ENCODE measurements at regions not wholly inside any gene's neighbourhood (a gene's known extent, or its start where the extent isn't known, plus 50 kb on each side); places are given as distances from the start of the nearest gene placed in this dataset.

DNA sequence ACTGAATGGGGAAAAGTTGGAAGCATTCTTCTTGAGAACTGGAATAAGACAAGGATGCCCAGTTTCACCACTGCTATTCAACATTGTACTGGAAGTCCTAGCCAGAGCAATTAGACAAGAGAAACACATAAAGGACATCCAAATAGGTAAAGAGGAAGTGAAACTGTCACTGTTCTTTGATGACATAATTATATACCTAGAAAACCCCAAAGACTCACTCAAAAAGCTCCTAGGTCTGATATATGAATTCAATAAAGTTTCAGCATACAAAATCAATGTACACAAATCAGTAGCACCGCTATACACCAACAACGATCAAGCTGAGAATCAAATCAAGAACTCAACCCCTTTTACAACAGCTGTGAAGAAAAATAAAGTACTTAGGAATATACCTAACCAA is 157.3 kb upstream of the DDHD1 start:
- Histone ChIP-seq H3K9me3 (replicated peaks; ENCODE audit: control insufficient read depth, low read depth, low read length) (peaks cover 2% of the 10 kb centered on the region), H3K4me3 (ENCODE audit: low read length) (no peak overlapping the region), H3K4me1 (ENCODE audit: control insufficient read depth, insufficient read depth, low read length) (peaks cover 11% of the 10 kb centered on the region), H3K36me3 (ENCODE audit: control insufficient read depth, insufficient read depth, low read length) (no peaks in the 10 kb centered on the region), H3K27me3 (ENCODE audit: control insufficient read depth, insufficient read depth, low read length) (no peaks in the 10 kb centered on the region), H3K27ac (ENCODE audit: low read length) (no peak overlapping the region)
- DNase-seq, result no peak
- WGBS (ENCODE audit: insufficient coverage), result no CpG with 5 or more reads among the region's 2 CpGs

DNA sequence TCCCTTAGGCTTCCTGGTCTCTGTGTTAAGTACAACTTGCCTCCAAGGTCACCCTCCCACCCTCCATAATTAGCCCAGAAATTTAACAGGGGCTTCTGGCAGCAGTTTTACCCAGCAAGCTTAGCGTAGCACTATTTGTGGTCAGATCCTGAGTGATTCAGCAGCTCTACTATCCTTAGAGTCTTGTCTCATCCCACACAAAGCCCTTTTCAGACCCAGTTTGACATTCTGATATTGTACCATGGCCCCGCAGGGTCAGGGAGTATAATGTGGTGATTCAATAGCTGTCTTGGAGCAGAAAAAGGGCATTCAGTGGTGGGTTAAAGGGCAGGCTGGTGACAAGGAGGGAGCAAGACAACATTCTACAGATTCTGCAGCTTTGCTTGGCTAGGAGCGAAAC is 153.8 kb upstream of the DDHD1 start:
- H3K27me3 ChIP-seq (ENCODE audit: control insufficient read depth, insufficient read depth, low read length), result no peaks in the 10 kb centered on the region
- peak; percentile 48 for DNase-seq
- H3K4me3 ChIP-seq (ENCODE audit: low read length), result no peak overlapping the region
- no peaks in the 10 kb centered on the region for H3K36me3 ChIP-seq (ENCODE audit: control insufficient read depth, insufficient read depth, low read length)
- H3K9me3 ChIP-seq (replicated peaks; ENCODE audit: control insufficient read depth, low read depth, low read length), result peaks cover 2% of the 10 kb centered on the region
- H3K27ac ChIP-seq (ENCODE audit: low read length), result peak overlapping the region; percentile 6
- H3K4me1 ChIP-seq (ENCODE audit: control insufficient read depth, insufficient read depth, low read length), result peaks cover 17% of the 10 kb centered on the region
- WGBS (ENCODE audit: insufficient coverage), result 0% methylated on average over 1 of the region's 3 CpGs

DNA sequence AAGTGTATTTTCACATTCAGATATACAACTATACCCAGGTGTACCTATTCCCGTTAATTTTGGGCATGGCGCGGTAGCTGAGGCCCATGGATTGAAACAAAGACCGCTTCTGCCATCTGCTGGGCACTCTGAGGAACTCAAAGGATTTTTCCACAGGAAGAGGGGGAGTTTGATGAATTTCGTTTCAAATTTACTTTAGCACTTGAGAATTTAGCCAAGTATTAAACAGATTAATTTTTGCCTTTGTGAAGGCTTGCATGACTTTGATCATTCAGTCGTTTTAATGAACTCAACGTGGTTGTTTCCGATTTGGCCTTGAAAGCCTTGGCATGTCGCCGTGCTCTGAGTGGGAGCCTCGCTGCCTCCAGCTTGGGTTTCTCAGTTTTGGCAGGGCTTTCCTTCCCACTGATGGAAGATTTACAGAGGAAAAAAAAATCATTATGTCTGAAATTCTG is 153.2 kb upstream of the DDHD1 start:
- Histone ChIP-seq H3K4me3 (ENCODE audit: low read length) (peak overlapping the region; percentile 45), H3K27me3 (ENCODE audit: control insufficient read depth, insufficient read depth, low read length) (no peaks in the 10 kb centered on the region), H3K27ac (ENCODE audit: low read length) (peak overlapping the region; percentile 21), H3K9me3 (replicated peaks; ENCODE audit: control insufficient read depth, low read depth, low read length) (peaks cover 2% of the 10 kb centered on the region), H3K4me1 (ENCODE audit: control insufficient read depth, insufficient read depth, low read length) (peaks cover 17% of the 10 kb centered on the region), H3K36me3 (ENCODE audit: control insufficient read depth, insufficient read depth, low read length) (no peaks in the 10 kb centered on the region)
- WGBS (ENCODE audit: insufficient coverage), result 8% methylated on average over 5 of the region's 11 CpGs
- peak; percentile 84 for DNase-seq

DNA sequence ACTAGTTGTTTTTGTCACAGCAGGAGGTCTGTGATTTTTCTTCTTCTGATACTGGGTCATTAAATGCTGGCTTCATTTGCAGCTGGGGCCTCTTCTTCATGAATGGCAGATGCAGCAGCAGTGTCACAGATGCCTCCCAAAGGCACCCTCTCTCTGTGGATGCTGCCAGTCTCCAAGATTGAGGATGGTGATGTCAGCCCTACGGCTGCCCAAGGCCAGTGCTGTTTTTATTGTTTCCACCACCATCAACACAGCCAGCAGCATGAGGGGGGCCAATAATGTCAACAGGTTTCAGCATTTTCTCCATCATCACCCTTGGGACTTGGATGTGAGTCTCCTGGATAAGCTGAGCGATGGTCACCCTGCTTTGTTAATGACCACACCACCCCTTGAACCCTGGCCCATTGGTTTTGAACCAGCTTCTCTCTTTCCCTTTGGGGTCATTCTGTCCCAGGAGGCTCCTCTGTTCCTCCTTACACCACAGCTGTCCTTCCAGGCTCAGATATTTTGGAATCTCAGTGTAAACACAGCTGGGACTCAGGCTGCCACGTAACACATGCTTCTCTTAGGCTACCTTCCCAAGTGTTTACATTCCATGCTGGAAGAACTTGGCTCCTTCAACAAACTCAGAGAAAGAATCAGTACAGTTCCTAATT is 151.7 kb upstream of the DDHD1 start:
- Histone ChIP-seq H3K36me3 (ENCODE audit: control insufficient read depth, insufficient read depth, low read length) (no peaks in the 10 kb centered on the region), H3K4me3 (ENCODE audit: low read length) (no peak overlapping the region), H3K27ac (ENCODE audit: low read length) (peak overlapping the region; percentile 58), H3K4me1 (ENCODE audit: control insufficient read depth, insufficient read depth, low read length) (peaks cover 17% of the 10 kb centered on the region), H3K27me3 (ENCODE audit: control insufficient read depth, insufficient read depth, low read length) (no peaks in the 10 kb centered on the region), H3K9me3 (replicated peaks; ENCODE audit: control insufficient read depth, low read depth, low read length) (no peaks in the 10 kb centered on the region)
- 40% methylated on average over 2 of the region's 3 CpGs for WGBS (ENCODE audit: insufficient coverage)
- peak; percentile 87 for DNase-seq

DNA sequence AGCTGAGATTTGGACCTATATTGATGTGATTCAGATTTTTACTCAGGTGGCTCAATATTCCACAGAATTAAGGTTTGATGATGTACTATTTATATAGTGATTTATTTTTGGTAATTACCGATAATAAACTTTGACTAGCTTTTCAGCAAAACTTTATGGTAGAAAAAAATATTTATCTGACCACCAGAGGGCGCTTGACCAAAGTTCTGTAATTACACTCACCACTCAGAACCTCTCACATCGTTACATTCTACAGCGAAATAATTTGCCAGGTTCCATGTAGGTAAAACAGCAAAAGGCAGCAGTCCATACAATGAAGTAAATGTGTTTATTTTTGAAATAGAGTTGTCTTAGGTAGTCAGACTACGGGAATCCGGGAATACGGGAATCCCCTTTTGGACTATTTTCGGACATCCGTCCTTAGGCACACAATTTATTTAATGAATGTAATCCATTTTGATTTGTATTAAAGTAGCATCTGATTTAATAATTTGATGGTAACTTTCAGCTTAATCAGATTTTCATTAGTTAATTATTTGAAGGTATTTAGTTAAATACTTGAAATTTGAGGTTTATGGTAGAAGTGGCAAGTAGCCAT is 143.0 kb upstream of the DDHD1 start:
- H3K9me3 ChIP-seq (replicated peaks; ENCODE audit: control insufficient read depth, low read depth, low read length), result no peaks in the 10 kb centered on the region
- no peaks in the 10 kb centered on the region for H3K36me3 ChIP-seq (ENCODE audit: control insufficient read depth, insufficient read depth, low read length)
- WGBS (ENCODE audit: insufficient coverage), result no CpG with 5 or more reads among the region's 9 CpGs
- no peak overlapping the region for H3K4me3 ChIP-seq (ENCODE audit: low read length)
- peak; percentile 50 for DNase-seq
- no peaks in the 10 kb centered on the region for H3K4me1 ChIP-seq (ENCODE audit: control insufficient read depth, insufficient read depth, low read length)
- no peak overlapping the region for H3K27ac ChIP-seq (ENCODE audit: low read length)
- no peaks in the 10 kb centered on the region for H3K27me3 ChIP-seq (ENCODE audit: control insufficient read depth, insufficient read depth, low read length)

DNA sequence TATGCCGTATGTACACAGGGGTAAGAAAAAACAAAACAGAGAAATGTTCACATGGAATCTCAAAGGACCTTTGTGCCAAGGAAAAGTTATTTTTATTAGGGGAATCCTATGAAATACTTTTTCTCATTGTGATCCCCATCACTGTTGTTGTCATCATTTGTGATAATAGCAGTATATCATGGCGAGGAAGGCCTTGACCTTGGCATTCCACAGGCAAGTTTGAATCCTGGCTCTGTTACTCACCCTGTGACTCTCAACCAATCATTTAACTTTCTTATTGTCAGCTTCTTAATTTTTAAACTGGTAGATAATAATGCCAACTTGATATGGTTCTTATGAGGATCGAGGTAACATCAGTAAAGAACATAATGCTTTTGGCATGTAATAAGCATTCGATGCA is 142.2 kb upstream of the DDHD1 start:
- Histone ChIP-seq H3K36me3 (ENCODE audit: control insufficient read depth, insufficient read depth, low read length) (no peaks in the 10 kb centered on the region), H3K4me3 (ENCODE audit: low read length) (no peak overlapping the region), H3K4me1 (ENCODE audit: control insufficient read depth, insufficient read depth, low read length) (no peaks in the 10 kb centered on the region), H3K9me3 (replicated peaks; ENCODE audit: control insufficient read depth, low read depth, low read length) (no peaks in the 10 kb centered on the region), H3K27ac (ENCODE audit: low read length) (no peak overlapping the region), H3K27me3 (ENCODE audit: control insufficient read depth, insufficient read depth, low read length) (no peaks in the 10 kb centered on the region)
- no peak for DNase-seq
- 100% methylated on average over 1 of the region's 4 CpGs for WGBS (ENCODE audit: insufficient coverage)

DNA sequence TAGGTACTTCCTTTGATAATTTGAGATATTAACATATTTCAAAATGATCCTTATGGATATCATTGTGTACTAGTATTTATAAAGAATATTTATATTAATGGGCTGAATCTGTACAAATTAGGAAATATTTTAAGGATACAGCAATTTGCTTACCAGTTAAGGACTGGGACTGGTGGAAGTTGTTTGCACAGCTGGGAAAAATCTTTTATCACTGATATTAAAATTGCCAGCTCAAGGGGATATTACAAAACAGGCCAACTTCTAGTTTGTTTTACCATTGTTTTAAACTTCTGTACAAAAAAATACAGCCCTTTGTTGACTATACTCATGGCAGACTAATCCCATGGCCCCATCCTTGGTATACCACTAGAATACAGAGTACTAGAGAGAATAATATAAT is 133.2 kb upstream of the DDHD1 start:
- DNase-seq, result no peak
- H3K27me3 ChIP-seq (ENCODE audit: control insufficient read depth, insufficient read depth, low read length), result no peaks in the 10 kb centered on the region
- no peak overlapping the region for H3K27ac ChIP-seq (ENCODE audit: low read length)
- H3K4me1 ChIP-seq (ENCODE audit: control insufficient read depth, insufficient read depth, low read length), result no peaks in the 10 kb centered on the region
- peaks cover 3% of the 10 kb centered on the region for H3K9me3 ChIP-seq (replicated peaks; ENCODE audit: control insufficient read depth, low read depth, low read length)
- H3K36me3 ChIP-seq (ENCODE audit: control insufficient read depth, insufficient read depth, low read length), result no peaks in the 10 kb centered on the region
- no peak overlapping the region for H3K4me3 ChIP-seq (ENCODE audit: low read length)

DNA sequence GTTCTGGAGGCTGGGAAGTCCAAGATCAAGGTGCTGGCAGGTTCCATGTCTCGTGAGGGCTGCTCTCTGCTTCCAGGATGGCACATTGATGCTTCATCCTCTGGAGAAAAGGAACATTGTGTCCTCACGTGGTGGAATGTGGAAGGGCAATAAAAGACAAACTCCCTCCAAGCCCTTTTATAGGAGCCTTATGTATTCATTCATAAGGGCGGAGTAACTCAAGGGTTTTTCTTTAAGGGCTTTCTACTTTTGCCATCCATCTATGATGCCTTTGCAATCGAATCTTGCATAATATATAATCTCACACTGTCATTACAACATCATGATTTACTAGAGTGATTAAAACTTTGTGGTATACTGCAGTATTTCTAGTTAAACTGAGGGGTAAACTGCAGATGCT is 132.7 kb upstream of the DDHD1 start:
- DNase-seq, result no peak
- H3K27me3 ChIP-seq (ENCODE audit: control insufficient read depth, insufficient read depth, low read length), result no peaks in the 10 kb centered on the region
- H3K4me3 ChIP-seq (ENCODE audit: low read length), result no peak overlapping the region
- no CpG with 5 or more reads among the region's 4 CpGs for WGBS (ENCODE audit: insufficient coverage)
- H3K36me3 ChIP-seq (ENCODE audit: control insufficient read depth, insufficient read depth, low read length), result no peaks in the 10 kb centered on the region
- no peak overlapping the region for H3K27ac ChIP-seq (ENCODE audit: low read length)
- H3K4me1 ChIP-seq (ENCODE audit: control insufficient read depth, insufficient read depth, low read length), result no peaks in the 10 kb centered on the region
- peaks cover 5% of the 10 kb centered on the region for H3K9me3 ChIP-seq (replicated peaks; ENCODE audit: control insufficient read depth, low read depth, low read length)

DNA sequence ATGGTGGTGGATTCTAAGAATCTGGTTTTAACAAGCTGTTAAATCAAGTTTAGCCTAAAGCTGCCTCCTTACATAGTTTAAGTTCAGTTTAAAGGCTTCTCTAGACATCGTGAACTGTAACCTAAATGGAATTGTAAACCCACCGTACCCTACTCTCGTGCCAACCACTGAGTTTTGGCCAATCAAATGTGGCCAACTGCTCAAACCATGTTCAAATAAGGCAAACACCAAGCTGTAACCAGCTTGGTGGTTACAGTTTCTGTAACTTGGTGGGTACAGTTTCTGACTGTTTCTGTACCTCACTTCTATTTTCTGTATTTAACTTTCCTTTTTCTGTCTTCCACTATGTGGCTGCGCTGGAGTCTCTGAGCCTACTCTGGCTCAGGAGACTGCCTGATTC is 131.9 kb upstream of the DDHD1 start:
- Histone ChIP-seq H3K4me3 (ENCODE audit: low read length) (no peak overlapping the region), H3K27ac (ENCODE audit: low read length) (no peak overlapping the region), H3K9me3 (replicated peaks; ENCODE audit: control insufficient read depth, low read depth, low read length) (peaks cover 9% of the 10 kb centered on the region), H3K36me3 (ENCODE audit: control insufficient read depth, insufficient read depth, low read length) (no peaks in the 10 kb centered on the region), H3K27me3 (ENCODE audit: control insufficient read depth, insufficient read depth, low read length) (no peaks in the 10 kb centered on the region), H3K4me1 (ENCODE audit: control insufficient read depth, insufficient read depth, low read length) (no peaks in the 10 kb centered on the region)
- WGBS (ENCODE audit: insufficient coverage), result no CpG with 5 or more reads among the region's 4 CpGs
- DNase-seq, result no peak

DNA sequence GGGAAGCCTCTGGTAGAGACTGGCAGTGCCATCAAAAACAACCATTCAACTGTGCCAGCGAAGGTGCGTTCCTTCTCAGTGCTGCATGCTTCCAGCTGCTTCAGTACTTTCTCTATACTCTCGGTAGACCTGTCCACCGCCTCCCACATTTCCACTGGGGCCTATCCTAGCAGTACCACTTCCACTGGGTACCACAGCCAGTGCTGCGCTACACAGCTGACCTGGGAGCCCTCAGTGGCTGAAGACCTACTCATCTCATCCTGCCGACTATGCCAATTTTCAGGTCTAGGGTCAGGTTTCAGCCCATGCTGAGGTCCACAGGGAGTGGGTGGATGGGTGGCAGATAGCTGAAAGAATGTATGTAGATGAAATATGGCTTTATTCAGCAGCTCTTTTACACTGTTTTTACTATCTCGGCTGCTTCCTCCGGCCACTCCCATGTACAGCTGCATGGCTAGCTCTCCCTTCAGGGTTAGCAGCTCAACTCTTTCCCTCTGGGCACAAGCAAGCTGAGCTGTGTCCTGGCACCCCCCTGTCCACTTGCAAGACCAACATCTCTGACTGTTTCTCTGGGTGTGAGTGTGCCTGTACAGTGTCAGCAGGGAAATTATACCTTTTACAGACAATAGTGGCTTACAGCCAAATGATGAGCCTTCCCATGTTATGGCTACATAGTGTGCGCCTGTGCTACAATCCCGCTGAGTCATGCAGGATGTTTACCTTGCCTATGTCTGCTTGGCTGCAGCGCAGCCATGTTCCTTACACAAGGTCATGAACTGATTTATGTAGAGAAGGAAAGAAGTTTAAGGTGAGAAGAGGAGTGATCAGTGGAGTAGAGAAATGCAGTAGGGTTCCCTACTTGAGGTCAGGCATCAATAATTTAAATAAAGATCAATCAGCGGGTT is 125.7 kb upstream of the DDHD1 start:
- H3K27me3 ChIP-seq (ENCODE audit: control insufficient read depth, insufficient read depth, low read length), result no peaks in the 10 kb centered on the region
- H3K4me3 ChIP-seq (ENCODE audit: low read length), result no peak overlapping the region
- WGBS (ENCODE audit: insufficient coverage), result 76% methylated on average over 8 of the region's 12 CpGs
- peak; percentile 26 for DNase-seq
- H3K4me1 ChIP-seq (ENCODE audit: control insufficient read depth, insufficient read depth, low read length), result peaks cover 4% of the 10 kb centered on the region
- no peaks in the 10 kb centered on the region for H3K36me3 ChIP-seq (ENCODE audit: control insufficient read depth, insufficient read depth, low read length)
- H3K27ac ChIP-seq (ENCODE audit: low read length), result no peak overlapping the region
- H3K9me3 ChIP-seq (replicated peaks; ENCODE audit: control insufficient read depth, low read depth, low read length), result peaks cover 11% of the 10 kb centered on the region
